ENCODE measurements at regions not wholly inside any gene's neighbourhood (a gene's known extent, or its start where the extent isn't known, plus 50 kb on each side); places are given as distances from the start of the nearest gene placed in this dataset.

- no peak overlapping the region for H3K27ac ChIP-seq
- no peak overlapping the region for H3K4me3 ChIP-seq
Measured at GRCh38 chr5:108653201-108653600, 94.5 kb upstream of the FER start.

GRCh38 chr5:108650997-108651396 lies 96.7 kb upstream of the FER start:
- H3K27ac ChIP-seq = no peak overlapping the region
- no peak overlapping the region for H3K4me3 ChIP-seq

- Histone ChIP-seq H3K4me3 (no peak overlapping the region), H3K27ac (no peak overlapping the region)
Measured at GRCh38 chr5:108649646-108650045, 98.1 kb upstream of the FER start.

- Histone ChIP-seq H3K27ac (no peak overlapping the region), H3K4me3 (no peak overlapping the region)
Measured at GRCh38 chr5:108649106-108649505, 98.6 kb upstream of the FER start.

- Histone ChIP-seq H3K4me3 (no peak overlapping the region), H3K27ac (no peak overlapping the region)
Measured at GRCh38 chr5:108642170-108642906, 105.4 kb upstream of the FER start.

- Histone ChIP-seq H3K4me3 (no peak overlapping the region), H3K27ac (no peak overlapping the region)
Measured at GRCh38 chr5:108641596-108641995, 106.1 kb upstream of the FER start.

- no peak overlapping the region for H3K27ac ChIP-seq
- no peak overlapping the region for H3K4me3 ChIP-seq
Measured at GRCh38 chr5:108639366-108639765, 108.3 kb upstream of the FER start.

- no peak overlapping the region for H3K4me3 ChIP-seq
- H3K27ac ChIP-seq = no peak overlapping the region
Measured at GRCh38 chr5:108638021-108638420, 109.7 kb upstream of the FER start.

- Histone ChIP-seq H3K27ac (no peak overlapping the region), H3K4me3 (no peak overlapping the region)
Measured at GRCh38 chr5:108637134-108637533, 110.6 kb upstream of the FER start.

GRCh38 chr5:108636135-108636853 lies 111.4 kb upstream of the FER start:
- H3K27ac ChIP-seq = no peak overlapping the region
- H3K4me3 ChIP-seq = no peak overlapping the region

- Histone ChIP-seq H3K4me3 (no peak overlapping the region), H3K27ac (no peak overlapping the region)
Measured at GRCh38 chr5:108634617-108635288, 112.9 kb upstream of the FER start.

GRCh38 chr5:108634010-108634616 lies 113.6 kb upstream of the FER start:
- Histone ChIP-seq H3K27ac (no peak overlapping the region), H3K4me3 (no peak overlapping the region)

- no peak overlapping the region for H3K27ac ChIP-seq
- H3K4me3 ChIP-seq = no peak overlapping the region
Measured at GRCh38 chr5:108629779-108630528, 117.7 kb upstream of the FER start.

- Histone ChIP-seq H3K4me3 (no peak overlapping the region), H3K27ac (no peak overlapping the region)
Measured at GRCh38 chr5:108625654-108626053, 122.0 kb upstream of the FER start.

GRCh38 chr5:108623826-108624225 lies 123.9 kb upstream of the FER start:
- H3K4me3 ChIP-seq = no peak overlapping the region
- H3K27ac ChIP-seq = no peak overlapping the region

- no peak overlapping the region for H3K4me3 ChIP-seq
- H3K27ac ChIP-seq = no peak overlapping the region
Measured at GRCh38 chr5:108620516-108620915, 127.2 kb upstream of the FER start.

- no peak overlapping the region for H3K4me3 ChIP-seq
- no peak overlapping the region for H3K27ac ChIP-seq
Measured at GRCh38 chr5:108619815-108620214, 127.9 kb upstream of the FER start.

- H3K27ac ChIP-seq = no peak overlapping the region
Measured at GRCh38 chr5:108617467-108618435, 129.9 kb upstream of the FER start.

GRCh38 chr5:108615216-108615615 lies 132.5 kb upstream of the FER start:
- H3K4me3 ChIP-seq = no peak overlapping the region
- H3K27ac ChIP-seq = no peak overlapping the region

More at GRCh38 chr5:108617467-108618435, 129.9 kb upstream of the FER start:
- H3K4me3 ChIP-seq = no peak overlapping the region
